Suprapubic skin (tissue), 4 donors: ENCODE measurements at regions not wholly inside any gene's neighbourhood (a gene's known extent, or its start where the extent isn't known, plus 50 kb on each side); places are given as distances from the start of the nearest gene placed in this dataset.
A peak's percentile ranks its signal among the peaks of the same experiment; 100 is the strongest.

Source experiments
- DNase-seq, 2 donors: peaks; one replicate each; pipeline ENCODE4 v3.0.0-alpha.2; 2019; ENCODE audit warnings: low spot score in 2 of 2
- H3K27ac ChIP-seq: fragments of 200-600 bp; sonication (generic); one replicate; pipeline ENCODE4 v1.5.1; 2019
- H3K27me3 ChIP-seq: fragments of 200-600 bp; sonication (generic); one replicate; pipeline ENCODE4 v1.5.1; 2019
- H3K36me3 ChIP-seq: fragments of 200-600 bp; sonication (generic); one replicate; pipeline ENCODE4 v1.5.1; 2019
- H3K4me1 ChIP-seq: fragments of 200-600 bp; sonication (generic); one replicate; pipeline ENCODE4 v1.5.1; 2019
- H3K4me3 ChIP-seq: fragments of 200-600 bp; sonication (generic); one replicate; pipeline ENCODE4 v1.5.1; 2019; ENCODE audit warnings: mild to moderate bottlenecking
- H3K9me3 ChIP-seq: fragments of 200-600 bp; sonication (generic); one replicate; pipeline ENCODE4 v1.5.1; 2019
- CTCF ChIP-seq, 2 donors: fragments of 200-600 bp in 1 of 2; fragments of 450-650 bp in 1 of 2; sonication (generic) in 1 of 2; IDR thresholded peaks; one replicate each; pipeline ENCODE4 v1.5.1; 2016 to 2019; ENCODE audit warnings: antibody characterized with exemption in 2 of 2, mild to moderate bottlenecking in 1 of 2, moderate library complexity in 1 of 2
- EP300 ChIP-seq: sonication (generic); formaldehyde crosslinking; IDR thresholded peaks from one replicate; pipeline ENCODE4 v1.6.1; 2017; ENCODE audit warnings: antibody characterized with exemption
- POLR2A ChIP-seq, 2 donors: fragments of 450-650 bp; IDR thresholded peaks; one replicate each; pipeline ENCODE4 v1.6.1; 2017; ENCODE audit warnings: antibody characterized with exemption in 2 of 2, mild to moderate bottlenecking in 2 of 2, moderate library complexity in 2 of 2
- POLR2AphosphoS5 ChIP-seq, 3 donors: sonication (generic); formaldehyde crosslinking; IDR thresholded peaks; one replicate each; pipeline ENCODE4 v1.6.1; 2017; ENCODE audit warnings: antibody characterized with exemption in 3 of 3
- WGBS: methylation state at CpG from one replicate; pipeline ENCODE4 v1.1.5; 2018; 5-methylcytosine and 5-hydroxymethylcytosine counted together

- WGBS, result 91% methylated on average over 18 of the region's 22 CpGs
- H3K27ac ChIP-seq, result no peak overlapping the region
- H3K4me3 ChIP-seq, result no peak overlapping the region
- no peaks in the 10 kb centered on the region for H3K27me3 ChIP-seq
- no peaks in the 10 kb centered on the region for H3K36me3 ChIP-seq
- H3K9me3 ChIP-seq, result no peaks in the 10 kb centered on the region
- no peaks in the 10 kb centered on the region for H3K4me1 ChIP-seq
- TF ChIP-seq EP300, result no peak
- no peak for TF ChIP-seq CTCF (IDR thresholded peaks at IDR 0.05)
- TF ChIP-seq POLR2AphosphoS5 (IDR thresholded peaks at IDR 0.05), result no peak
- TF ChIP-seq POLR2A (IDR thresholded peaks at IDR 0.05), result no peak
- DNase-seq, result peak; percentile 41 to 56
These were observed 1090.0 kb downstream of the BRD1 start for GRCh38 chr22:48737461-48738203.

- no peaks in the 10 kb centered on the region for H3K36me3 ChIP-seq
- no peaks in the 10 kb centered on the region for H3K4me1 ChIP-seq
- H3K27me3 ChIP-seq, result no peaks in the 10 kb centered on the region
- WGBS, result 99% methylated on average over 20 of the region's 29 CpGs
- H3K9me3 ChIP-seq, result no peaks in the 10 kb centered on the region
- DNase-seq, result peak in 1 of 2 donors; percentile 36
- H3K4me3 ChIP-seq, result no peak overlapping the region
- no peak overlapping the region for H3K27ac ChIP-seq
- TF ChIP-seq CTCF (IDR thresholded peaks at IDR 0.05) (no peak), EP300 (no peak), POLR2AphosphoS5 (IDR thresholded peaks at IDR 0.05) (no peak), POLR2A (IDR thresholded peaks at IDR 0.05) (no peak)
These were observed 1090.8 kb downstream of the BRD1 start for GRCh38 chr22:48736593-48737460.

- Histone ChIP-seq H3K27ac (no peak overlapping the region), H3K27me3 (no peaks in the 10 kb centered on the region), H3K9me3 (no peaks in the 10 kb centered on the region), H3K4me1 (no peaks in the 10 kb centered on the region), H3K4me3 (no peak overlapping the region), H3K36me3 (no peaks in the 10 kb centered on the region)
- DNase-seq, result peak in 1 of 2 donors; percentile 24
- TF ChIP-seq EP300, result no peak
- no peak for TF ChIP-seq POLR2AphosphoS5 (IDR thresholded peaks at IDR 0.05)
- no peak for TF ChIP-seq CTCF (IDR thresholded peaks at IDR 0.05)
- WGBS, result 83% methylated on average over 16 of the region's 16 CpGs
These were observed 1092.7 kb downstream of the BRD1 start for GRCh38 chr22:48734961-48735360.

- TF ChIP-seq POLR2A (IDR thresholded peaks at IDR 0.05) (no peak), POLR2AphosphoS5 (IDR thresholded peaks at IDR 0.05) (no peak), CTCF (IDR thresholded peaks at IDR 0.05) (no peak), EP300 (no peak)
- WGBS, result 84% methylated on average over 10 of the region's 10 CpGs
- no peaks in the 10 kb centered on the region for H3K4me1 ChIP-seq
- peak in 1 of 2 donors; percentile 6 for DNase-seq
- no peaks in the 10 kb centered on the region for H3K27me3 ChIP-seq
- no peak overlapping the region for H3K4me3 ChIP-seq
- H3K27ac ChIP-seq, result no peak overlapping the region
- no peaks in the 10 kb centered on the region for H3K9me3 ChIP-seq
- no peaks in the 10 kb centered on the region for H3K36me3 ChIP-seq
These were observed 1093.3 kb downstream of the BRD1 start for GRCh38 chr22:48734359-48734758.
